ENCODE measurements at regions not wholly inside any gene's neighbourhood (a gene's known extent, or its start where the extent isn't known, plus 50 kb on each side); places are given as distances from the start of the nearest gene placed in this dataset.
"Not testable (repeated sequence)": the region's sequence is repeated elsewhere in the genome, so short reads cannot be mapped to it uniquely, and the experiment has no call there.

DNA sequence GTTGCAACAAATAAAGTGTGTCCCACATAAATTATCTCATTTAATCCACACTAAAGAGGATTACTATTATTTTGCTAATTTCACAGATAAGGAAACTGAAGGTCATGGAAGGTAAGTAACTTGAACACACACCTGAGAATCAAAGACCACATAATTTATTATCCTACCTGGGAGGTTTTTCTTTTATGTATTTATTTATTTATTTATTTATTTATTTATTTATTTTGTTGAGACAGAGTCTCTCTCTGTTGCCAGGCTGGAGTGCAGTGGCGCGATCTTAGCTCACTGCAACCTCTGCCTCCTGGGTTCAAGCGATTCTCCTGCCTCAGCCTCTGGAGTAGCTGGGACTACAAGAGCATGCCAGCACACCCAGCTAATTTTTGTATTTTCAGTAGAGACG is 1011.4 kb downstream of the VRK1 start:
- TF ChIP-seq, protein P1, sequence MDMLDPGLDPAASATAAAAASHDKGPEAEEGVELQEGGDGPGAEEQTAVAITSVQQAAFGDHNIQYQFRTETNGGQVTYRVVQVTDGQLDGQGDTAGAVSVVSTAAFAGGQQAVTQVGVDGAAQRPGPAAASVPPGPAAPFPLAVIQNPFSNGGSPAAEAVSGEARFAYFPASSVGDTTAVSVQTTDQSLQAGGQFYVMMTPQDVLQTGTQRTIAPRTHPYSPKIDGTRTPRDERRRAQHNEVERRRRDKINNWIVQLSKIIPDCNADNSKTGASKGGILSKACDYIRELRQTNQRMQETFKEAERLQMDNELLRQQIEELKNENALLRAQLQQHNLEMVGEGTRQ (IDR thresholded peaks at IDR 0.05; ENCODE audit: low read depth, low read length), result not testable (repeated sequence)
- TF ChIP-seq, protein P2, sequence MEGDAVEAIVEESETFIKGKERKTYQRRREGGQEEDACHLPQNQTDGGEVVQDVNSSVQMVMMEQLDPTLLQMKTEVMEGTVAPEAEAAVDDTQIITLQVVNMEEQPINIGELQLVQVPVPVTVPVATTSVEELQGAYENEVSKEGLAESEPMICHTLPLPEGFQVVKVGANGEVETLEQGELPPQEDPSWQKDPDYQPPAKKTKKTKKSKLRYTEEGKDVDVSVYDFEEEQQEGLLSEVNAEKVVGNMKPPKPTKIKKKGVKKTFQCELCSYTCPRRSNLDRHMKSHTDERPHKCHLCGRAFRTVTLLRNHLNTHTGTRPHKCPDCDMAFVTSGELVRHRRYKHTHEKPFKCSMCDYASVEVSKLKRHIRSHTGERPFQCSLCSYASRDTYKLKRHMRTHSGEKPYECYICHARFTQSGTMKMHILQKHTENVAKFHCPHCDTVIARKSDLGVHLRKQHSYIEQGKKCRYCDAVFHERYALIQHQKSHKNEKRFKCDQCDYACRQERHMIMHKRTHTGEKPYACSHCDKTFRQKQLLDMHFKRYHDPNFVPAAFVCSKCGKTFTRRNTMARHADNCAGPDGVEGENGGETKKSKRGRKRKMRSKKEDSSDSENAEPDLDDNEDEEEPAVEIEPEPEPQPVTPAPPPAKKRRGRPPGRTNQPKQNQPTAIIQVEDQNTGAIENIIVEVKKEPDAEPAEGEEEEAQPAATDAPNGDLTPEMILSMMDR (conservative IDR thresholded peaks at IDR 0.05; ENCODE audit: low read depth, low read length), result not testable (repeated sequence)
- TF ChIP-seq MAFK (IDR thresholded peaks at IDR 0.05; ENCODE audit: low read depth, low read length); MXI1 (IDR thresholded peaks at IDR 0.05; ENCODE audit: borderline replicate concordance, low read depth, low read length); POLR2A (IDR thresholded peaks at IDR 0.05; ENCODE audit: low read depth, low read length); RCOR1 (IDR thresholded peaks at IDR 0.05; ENCODE audit: insufficient replicate concordance, low read length): not testable (repeated sequence)

All from IMR-90 (cell line).